ENCODE measurements at regions not wholly inside any gene's neighbourhood (a gene's known extent, or its start where the extent isn't known, plus 50 kb on each side); places are given as distances from the start of the nearest gene placed in this dataset.

DNA sequence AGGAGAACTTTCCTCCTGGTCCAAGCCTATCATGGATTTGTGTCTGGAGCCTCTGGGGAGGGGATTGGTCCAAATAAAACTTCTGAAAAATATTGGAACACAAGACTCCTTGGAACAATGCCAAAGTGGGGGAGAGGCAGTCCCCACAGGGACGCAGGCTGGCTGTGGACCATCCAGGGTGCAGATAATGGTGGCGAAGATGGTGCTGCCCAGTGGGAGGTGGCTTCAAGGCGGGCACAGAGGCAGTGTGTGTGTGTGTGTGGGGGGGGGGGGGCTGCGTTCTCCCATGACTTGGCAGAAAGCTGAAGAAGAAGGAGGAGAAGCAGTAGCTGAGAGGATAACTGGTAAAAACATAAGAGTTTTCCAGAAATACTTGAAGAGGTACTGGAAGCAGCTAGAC lies 186.4 kb downstream of the MELK start:
- FAIRE-seq (no peak), DNase-seq (ENCODE audit: low read depth) (no peak)
- no peaks in the 10 kb centered on the region for H3K36me3 ChIP-seq (ENCODE audit: control insufficient read depth, insufficient read depth, low read length)
- H3K27me3 ChIP-seq (ENCODE audit: control insufficient read depth, insufficient read depth, low read length): no peaks in the 10 kb centered on the region
- TF ChIP-seq, protein P1, sequence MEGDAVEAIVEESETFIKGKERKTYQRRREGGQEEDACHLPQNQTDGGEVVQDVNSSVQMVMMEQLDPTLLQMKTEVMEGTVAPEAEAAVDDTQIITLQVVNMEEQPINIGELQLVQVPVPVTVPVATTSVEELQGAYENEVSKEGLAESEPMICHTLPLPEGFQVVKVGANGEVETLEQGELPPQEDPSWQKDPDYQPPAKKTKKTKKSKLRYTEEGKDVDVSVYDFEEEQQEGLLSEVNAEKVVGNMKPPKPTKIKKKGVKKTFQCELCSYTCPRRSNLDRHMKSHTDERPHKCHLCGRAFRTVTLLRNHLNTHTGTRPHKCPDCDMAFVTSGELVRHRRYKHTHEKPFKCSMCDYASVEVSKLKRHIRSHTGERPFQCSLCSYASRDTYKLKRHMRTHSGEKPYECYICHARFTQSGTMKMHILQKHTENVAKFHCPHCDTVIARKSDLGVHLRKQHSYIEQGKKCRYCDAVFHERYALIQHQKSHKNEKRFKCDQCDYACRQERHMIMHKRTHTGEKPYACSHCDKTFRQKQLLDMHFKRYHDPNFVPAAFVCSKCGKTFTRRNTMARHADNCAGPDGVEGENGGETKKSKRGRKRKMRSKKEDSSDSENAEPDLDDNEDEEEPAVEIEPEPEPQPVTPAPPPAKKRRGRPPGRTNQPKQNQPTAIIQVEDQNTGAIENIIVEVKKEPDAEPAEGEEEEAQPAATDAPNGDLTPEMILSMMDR (IDR thresholded peaks at IDR 0.05; ENCODE audit: insufficient read depth, low read length, severe bottlenecking): no peak
- H3K4me3 ChIP-seq (ENCODE audit: low read depth, low read length): no peak overlapping the region

DNA sequence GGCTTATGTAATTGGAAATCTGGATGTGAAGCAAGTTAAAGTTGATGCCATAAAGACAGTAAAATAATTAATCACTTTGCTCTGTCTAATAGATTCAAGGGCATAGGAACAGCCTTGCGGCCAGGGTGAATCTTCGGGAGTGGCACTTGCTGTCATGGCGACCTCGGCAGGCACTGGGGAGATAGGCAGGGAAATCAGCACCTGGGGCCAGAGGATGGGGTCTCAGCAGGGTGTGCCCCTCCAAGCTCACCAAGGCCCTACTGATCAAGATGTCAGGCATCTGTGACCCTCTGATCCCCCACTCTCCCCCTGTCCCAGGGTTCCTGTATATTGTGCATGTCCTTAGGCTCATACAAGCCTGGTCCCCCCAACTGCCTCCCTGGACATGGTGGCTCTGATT lies 187.3 kb downstream of the MELK start:
- H3K4me3 ChIP-seq (ENCODE audit: low read depth, low read length): no peak overlapping the region
- DNase-seq (ENCODE audit: low read depth) (no peak), FAIRE-seq (no peak)
- H3K36me3 ChIP-seq (ENCODE audit: control insufficient read depth, insufficient read depth, low read length): no peaks in the 10 kb centered on the region
- H3K27me3 ChIP-seq (ENCODE audit: control insufficient read depth, insufficient read depth, low read length): no peaks in the 10 kb centered on the region
- TF ChIP-seq, protein P1 (IDR thresholded peaks at IDR 0.05; ENCODE audit: insufficient read depth, low read length, severe bottlenecking): no peak

DNA sequence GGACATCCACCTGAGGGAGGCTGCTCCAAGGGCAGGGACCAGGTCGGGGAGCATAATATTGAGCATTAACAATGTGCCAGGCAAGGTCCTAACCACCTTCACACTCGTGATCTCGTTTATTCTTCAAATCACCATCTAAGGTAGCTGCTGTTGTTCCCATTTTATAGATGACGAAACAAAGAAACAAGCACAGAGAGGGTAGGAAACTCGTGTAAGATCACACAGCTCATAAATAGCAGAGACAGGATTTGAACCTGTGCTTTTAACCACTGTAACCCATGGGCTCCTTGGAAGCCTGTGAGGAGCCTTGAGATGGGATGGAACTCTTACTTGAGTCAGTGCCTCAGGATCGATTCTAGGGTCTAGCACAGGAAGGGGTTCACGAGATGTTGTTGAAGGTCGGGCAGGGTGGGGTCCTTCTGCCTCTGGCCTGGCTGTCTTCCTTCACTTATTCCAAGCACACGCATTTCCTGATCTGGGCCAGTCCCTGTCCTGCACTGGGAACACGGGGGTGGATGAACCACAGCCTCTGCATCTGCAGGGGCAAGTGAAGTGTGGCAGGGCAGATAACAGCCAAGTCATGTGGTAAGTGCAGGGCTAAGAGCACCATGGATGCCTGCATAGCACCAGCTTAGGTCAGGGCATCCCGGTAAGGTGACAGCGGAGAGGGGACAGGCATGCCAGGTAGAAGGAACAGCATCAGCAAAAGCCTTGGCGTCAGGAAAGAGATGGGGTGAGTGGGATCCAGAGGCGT lies 188.1 kb downstream of the MELK start:
- DNase-seq (ENCODE audit: low read depth) (no peak), FAIRE-seq (peak; percentile 47)
- H3K27me3 ChIP-seq (ENCODE audit: control insufficient read depth, insufficient read depth, low read length): peaks cover 1% of the 10 kb centered on the region
- no peak overlapping the region for H3K4me3 ChIP-seq (ENCODE audit: low read depth, low read length)
- TF ChIP-seq, protein P1 (IDR thresholded peaks at IDR 0.05; ENCODE audit: insufficient read depth, low read length, severe bottlenecking): no peak
- no peaks in the 10 kb centered on the region for H3K36me3 ChIP-seq (ENCODE audit: control insufficient read depth, insufficient read depth, low read length)

DNA sequence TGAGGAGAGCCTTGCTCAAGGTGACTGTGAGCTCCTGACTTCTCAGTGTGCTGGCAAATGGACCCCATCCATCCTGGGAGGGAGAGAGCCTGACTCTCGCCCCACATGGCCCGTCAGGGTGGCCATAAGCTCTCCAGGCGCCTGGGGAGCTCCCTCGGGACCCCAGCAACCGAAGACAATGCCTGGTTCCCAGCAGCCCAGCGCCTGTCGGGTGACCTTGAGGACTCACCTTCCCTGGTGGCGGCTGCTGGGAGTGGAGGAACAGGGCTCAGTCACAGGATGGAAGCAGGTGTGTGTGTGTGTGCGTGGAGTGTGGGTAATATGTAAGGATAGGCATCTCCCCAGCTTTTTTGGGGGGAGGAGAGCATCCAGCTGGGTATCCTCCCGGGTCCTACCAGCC lies 190.3 kb downstream of the MELK start:
- TF ChIP-seq, protein P1 (IDR thresholded peaks at IDR 0.05; ENCODE audit: insufficient read depth, low read length, severe bottlenecking): no peak
- Histone ChIP-seq H3K27me3 (ENCODE audit: control insufficient read depth, insufficient read depth, low read length) (peaks cover 1% of the 10 kb centered on the region), H3K4me3 (ENCODE audit: low read depth, low read length) (no peak overlapping the region), H3K36me3 (ENCODE audit: control insufficient read depth, insufficient read depth, low read length) (no peaks in the 10 kb centered on the region)
- DNase-seq (ENCODE audit: low read depth): no peak
- peak; percentile 28 for FAIRE-seq

DNA sequence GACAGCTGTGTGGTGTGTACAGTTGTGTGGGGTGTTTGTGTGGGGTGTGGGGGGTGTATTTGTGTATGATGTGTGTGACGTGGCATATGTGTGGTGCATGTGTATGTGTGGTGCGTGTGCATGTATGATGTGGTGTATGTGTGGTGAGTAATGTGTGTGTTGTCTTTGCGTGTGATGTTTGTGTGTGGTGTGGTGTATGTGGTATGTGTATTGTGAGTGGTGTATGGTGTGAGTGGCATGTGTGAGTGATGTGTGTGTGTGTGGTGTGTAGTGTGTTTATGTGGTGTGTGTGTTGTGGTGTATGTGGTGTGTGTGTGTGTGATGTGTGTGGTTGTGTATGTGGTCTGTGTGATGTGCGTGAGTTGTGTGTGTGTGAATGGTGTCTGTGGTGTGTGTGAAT lies 191.1 kb downstream of the MELK start:
- DNase-seq (ENCODE audit: low read depth): no peak
- Histone ChIP-seq H3K36me3 (ENCODE audit: control insufficient read depth, insufficient read depth, low read length) (no peaks in the 10 kb centered on the region), H3K27me3 (ENCODE audit: control insufficient read depth, insufficient read depth, low read length) (peaks cover 1% of the 10 kb centered on the region), H3K4me3 (ENCODE audit: low read depth, low read length) (no peak overlapping the region)
- TF ChIP-seq, protein P1 (IDR thresholded peaks at IDR 0.05; ENCODE audit: insufficient read depth, low read length, severe bottlenecking): no peak
- FAIRE-seq: no peak

Data from bronchial epithelial cell (primary cell).